ENCODE measurements at regions not wholly inside any gene's neighbourhood (a gene's known extent, or its start where the extent isn't known, plus 50 kb on each side); places are given as distances from the start of the nearest gene placed in this dataset.

DNA sequence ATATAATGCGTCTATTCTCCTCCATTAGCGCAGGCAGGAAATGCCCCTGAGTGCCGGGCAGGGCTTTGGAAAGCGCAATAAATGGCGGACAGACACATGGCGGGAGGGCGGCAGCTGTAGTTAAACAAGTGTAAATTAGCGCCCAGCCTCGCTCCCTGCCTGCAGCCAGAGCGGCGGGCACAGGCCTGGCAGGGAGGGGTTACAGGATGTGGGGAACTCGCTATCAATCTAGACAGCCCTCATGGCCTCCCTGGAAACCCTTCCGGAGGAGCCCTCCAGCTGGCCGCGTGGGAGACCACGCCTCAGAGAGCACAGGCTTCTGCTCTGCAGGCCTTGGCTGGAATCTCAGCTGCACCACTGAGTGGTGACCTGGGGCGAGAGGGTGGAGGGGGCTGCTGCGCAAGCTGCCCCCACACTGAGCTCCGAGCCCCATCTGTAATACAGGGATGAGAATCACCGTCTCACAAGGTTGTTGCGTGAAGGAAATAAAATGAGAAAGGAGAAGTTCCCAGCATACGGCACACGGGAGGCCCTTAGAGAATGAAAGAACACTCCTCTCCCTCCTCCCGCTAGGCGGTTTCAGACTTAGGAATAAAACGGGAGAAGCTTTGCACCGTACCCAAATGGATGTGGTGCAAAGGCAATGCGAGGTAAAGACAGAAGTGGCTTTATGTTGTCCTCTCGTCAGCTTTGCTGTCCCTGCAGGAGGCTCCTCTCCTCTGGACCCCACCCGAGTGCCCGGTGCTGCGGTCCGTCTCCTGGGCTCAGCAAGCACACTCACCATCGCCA, 167.2 kb upstream of the POU3F1 start:
- no peak overlapping the region for H3K27ac ChIP-seq
- TF ChIP-seq CTCF (conservative IDR thresholded peaks at IDR 0.05) (no peak), ZFX (IDR thresholded peaks at IDR 0.05) (no peak)

GRCh38 chr1:38210895-38211177, 164.2 kb upstream of the POU3F1 start:
- TF ChIP-seq CTCF (conservative IDR thresholded peaks at IDR 0.05) (no peak), ZFX (IDR thresholded peaks at IDR 0.05) (no peak)
- H3K27ac ChIP-seq, result no peak overlapping the region

GRCh38 chr1:38210021-38210894, 163.7 kb upstream of the POU3F1 start:
- TF ChIP-seq ZFX (IDR thresholded peaks at IDR 0.05), result no peak
- no peak for TF ChIP-seq CTCF (conservative IDR thresholded peaks at IDR 0.05)
- H3K27ac ChIP-seq, result no peak overlapping the region

DNA sequence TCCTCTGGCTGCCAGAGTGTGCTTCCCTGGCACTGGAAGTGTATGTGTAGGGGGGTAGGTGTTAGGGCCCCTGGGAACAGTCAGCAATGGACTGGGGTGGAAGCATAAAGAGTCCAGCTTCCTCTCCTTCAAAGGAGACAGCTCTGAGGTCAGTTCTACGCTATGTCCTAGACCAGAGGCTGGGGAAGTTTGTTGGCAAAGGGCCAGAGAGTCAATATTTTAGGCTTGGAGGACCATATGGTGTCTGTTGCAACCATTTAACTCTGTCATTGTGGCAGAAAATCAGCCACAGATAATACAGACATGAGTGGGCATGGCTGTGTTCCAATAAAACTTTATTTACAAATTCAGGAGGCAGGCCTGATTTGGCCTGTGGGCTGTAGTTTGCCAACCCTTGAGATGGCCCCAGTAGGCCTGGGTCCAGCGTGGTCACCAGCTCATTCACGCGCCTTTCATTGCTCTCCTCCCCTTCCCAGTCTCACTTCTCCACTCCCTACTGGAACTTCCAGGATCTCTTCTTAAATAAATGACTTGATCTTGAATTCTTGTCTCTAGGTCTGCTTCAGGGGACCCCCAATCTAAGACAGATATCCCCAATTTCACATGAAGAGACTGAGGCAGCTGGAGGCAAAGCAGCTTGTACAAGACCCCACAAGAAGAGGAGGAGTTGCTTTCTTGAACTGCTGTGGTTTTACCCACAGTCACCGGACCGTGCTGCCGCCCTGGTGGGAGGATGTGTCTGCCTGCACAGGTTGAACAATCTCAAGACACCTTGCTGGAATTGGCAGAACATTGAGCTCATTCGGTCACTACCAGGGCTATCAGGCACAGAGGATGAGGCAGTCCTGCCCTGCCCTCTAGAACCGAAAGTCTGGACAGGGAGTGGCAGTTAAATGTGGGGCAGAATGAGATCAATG, 162.4 kb upstream of the POU3F1 start:
- TF ChIP-seq CTCF (conservative IDR thresholded peaks at IDR 0.05) (no peak), ZFX (IDR thresholded peaks at IDR 0.05) (no peak)
- H3K27ac ChIP-seq, result no peak overlapping the region

DNA sequence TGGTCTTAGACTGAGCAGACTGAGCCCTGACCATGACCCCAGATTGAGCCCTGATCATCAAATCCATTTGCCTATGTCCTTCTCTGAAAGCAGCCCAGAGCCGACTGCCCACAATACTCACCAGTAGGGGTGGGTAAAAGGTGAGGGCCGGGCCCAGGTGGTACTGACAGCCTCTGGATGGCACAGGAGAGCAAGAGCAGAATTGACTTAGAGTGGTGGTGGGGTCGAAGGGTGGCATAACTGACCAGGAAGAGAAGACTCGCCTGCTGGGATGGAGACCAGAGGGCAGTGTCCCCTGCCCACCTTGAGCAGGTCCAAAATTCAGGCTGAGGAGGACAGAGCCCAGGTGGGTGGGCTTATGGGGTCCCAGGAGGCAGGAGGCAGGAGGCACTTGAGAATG, 161.3 kb upstream of the POU3F1 start:
- TF ChIP-seq ZFX (IDR thresholded peaks at IDR 0.05) (no peak), CTCF (conservative IDR thresholded peaks at IDR 0.05) (no peak)
- no peak overlapping the region for H3K27ac ChIP-seq

- H3K27ac ChIP-seq, result no peak overlapping the region
- TF ChIP-seq ZFX (IDR thresholded peaks at IDR 0.05) (no peak), CTCF (conservative IDR thresholded peaks at IDR 0.05) (no peak)
Observed at GRCh38 chr1:38207275-38207674, 160.7 kb upstream of the POU3F1 start.
